ENCODE measurements at regions not wholly inside any gene's neighbourhood (a gene's known extent, or its start where the extent isn't known, plus 50 kb on each side); places are given as distances from the start of the nearest gene placed in this dataset.

- TF ChIP-seq CTCF (IDR thresholded peaks at IDR 0.05) (no peak), POLR2A (IDR thresholded peaks at IDR 0.05) (no peak)
Observed at GRCh38 chr12:92275443-92276154, 130.0 kb upstream of the BTG1 start.

Measured in heart left ventricle (tissue), 13 donors.